Urinary bladder (tissue), 3 donors: ENCODE measurements at regions not wholly inside any gene's neighbourhood (a gene's known extent, or its start where the extent isn't known, plus 50 kb on each side); places are given as distances from the start of the nearest gene placed in this dataset.
"Not testable (repeated sequence)": the region's sequence is repeated elsewhere in the genome, so short reads cannot be mapped to it uniquely, and the experiment has no call there.

Experiments
- DNase-seq: peaks from one replicate; pipeline ENCODE4 v3.0.0-alpha.2; 2015; ENCODE audit errors: extremely low spot score
- H3K27ac ChIP-seq: one replicate; pipeline ENCODE4 v1.5.1; 2013; ENCODE audit warnings: low read depth, mild to moderate bottlenecking, moderate library complexity
- H3K36me3 ChIP-seq: one replicate; pipeline ENCODE4 v1.6.1; 2013; ENCODE audit warnings: mild to moderate bottlenecking, moderate library complexity; ENCODE audit not compliant: insufficient read depth
- H3K4me1 ChIP-seq: one replicate; pipeline ENCODE4 v1.6.1; 2013; ENCODE audit warnings: mild to moderate bottlenecking, moderate library complexity; ENCODE audit not compliant: insufficient read depth
- H3K4me3 ChIP-seq: one replicate; pipeline ENCODE4 v1.5.1; 2013; ENCODE audit warnings: low read depth, low read length
- WGBS: extraction: QIAGEN DNeasy Blood & Tissue Kit; methylation state at CpG from one replicate; pipeline ENCODE4 v1.1.7; 2013; 5-methylcytosine and 5-hydroxymethylcytosine counted together
- donor health status: healthy with polysubstance abuse.
- donor health status: healthy.

DNA sequence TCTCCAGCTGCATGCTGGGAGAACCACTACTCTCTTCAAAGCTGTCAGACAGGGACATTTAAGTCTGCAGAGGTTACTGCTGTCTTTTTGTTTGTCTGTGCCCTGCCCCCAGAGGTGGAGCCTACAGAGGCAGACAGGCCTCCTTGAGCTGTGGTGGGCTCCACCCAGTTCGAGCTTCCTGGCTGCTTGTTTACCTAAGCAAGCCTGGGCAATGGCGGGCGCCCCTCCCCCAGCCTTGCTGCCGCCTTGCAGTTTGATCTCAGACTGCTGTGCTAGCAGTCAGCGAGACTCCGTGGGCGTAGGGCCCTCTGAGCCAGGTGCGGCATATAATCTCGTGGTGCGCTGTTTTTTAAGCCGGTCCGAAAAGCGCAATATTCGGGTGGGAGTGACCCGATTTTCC lies 215.0 kb downstream of the STIM2 start:
- not testable (repeated sequence) for H3K27ac ChIP-seq, DNase-seq, H3K4me1 ChIP-seq, H3K4me3 ChIP-seq, H3K36me3 ChIP-seq
- WGBS: 78% methylated on average over 15 of the region's 15 CpGs

GRCh38 chr4:27078934-27079455 lies 218.4 kb downstream of the STIM2 start:
- 49% methylated on average over 4 of the region's 4 CpGs for WGBS
- H3K36me3 ChIP-seq: no peaks in the 10 kb centered on the region
- no peak for DNase-seq
- H3K4me1 ChIP-seq: no peaks in the 10 kb centered on the region
- H3K27ac ChIP-seq: no peak overlapping the region
- no peak overlapping the region for H3K4me3 ChIP-seq

DNA sequence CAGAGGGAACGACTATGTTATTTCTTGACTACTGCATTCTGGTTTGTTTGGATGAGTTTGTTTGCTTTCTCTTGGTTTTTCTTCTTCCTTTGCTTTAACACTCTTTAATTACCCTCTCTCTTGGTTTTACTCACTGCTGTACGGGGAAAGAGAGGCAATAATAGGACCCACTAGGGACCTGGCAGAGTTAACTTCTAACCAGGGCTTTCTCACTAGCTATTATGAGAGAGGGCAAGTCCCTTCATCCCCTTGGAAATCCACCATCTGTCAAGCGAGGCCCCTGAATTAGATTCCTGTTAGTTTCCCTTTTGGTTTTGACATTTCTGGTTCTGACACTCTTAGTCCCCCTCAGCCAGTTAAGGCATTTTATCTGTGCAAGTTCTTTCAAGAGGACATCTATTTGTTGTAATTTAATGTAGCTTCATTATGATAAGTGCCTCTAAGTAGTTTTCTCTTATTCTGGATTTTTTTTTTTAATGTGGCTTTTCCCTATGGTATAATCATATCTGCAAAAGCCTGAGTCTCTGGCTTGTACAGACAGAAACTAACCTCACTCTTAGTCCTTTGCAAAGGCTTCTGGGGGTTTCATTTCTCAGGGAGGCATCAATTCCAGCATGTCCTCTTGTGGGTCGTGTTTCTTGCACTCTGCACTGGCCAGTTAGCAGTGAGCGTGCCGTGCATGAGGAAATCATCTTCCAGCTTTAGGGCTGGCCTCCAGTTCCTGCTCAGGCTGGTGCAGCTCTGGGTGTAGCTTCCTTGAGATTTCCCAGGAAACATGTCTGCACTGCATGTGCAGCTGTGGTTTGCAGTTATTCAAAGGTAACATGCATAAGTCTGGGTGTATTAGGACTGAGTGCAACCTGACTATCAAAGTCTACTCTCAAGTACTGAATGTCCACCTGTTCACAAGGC lies 221.3 kb downstream of the STIM2 start:
- Histone ChIP-seq H3K36me3 (no peaks in the 10 kb centered on the region), H3K27ac (no peak overlapping the region), H3K4me1 (no peaks in the 10 kb centered on the region), H3K4me3 (no peak overlapping the region)
- DNase-seq: no peak
- WGBS: 66% methylated on average over 6 of the region's 6 CpGs

DNA sequence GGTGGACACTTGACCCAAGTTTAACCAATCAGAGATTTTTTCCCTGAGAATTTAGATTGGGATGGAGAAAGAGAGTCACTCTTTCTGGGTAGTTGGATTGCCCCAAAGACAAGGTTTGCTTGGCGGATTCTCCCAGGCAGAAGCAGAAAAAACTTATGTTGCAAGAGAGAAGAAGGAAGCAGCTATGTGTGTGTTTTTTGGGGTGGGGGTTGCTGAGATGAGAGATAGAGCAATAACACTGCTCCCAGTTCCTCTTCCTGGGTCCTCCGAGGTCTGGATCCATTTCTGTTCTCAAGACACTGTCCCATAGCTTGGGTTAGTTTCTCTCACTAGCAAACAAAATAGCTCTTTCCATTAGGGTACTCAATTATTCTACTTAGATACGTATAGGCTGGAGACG lies 222.1 kb downstream of the STIM2 start:
- H3K4me3 ChIP-seq: no peak overlapping the region
- no peak for DNase-seq
- H3K36me3 ChIP-seq: no peaks in the 10 kb centered on the region
- no peaks in the 10 kb centered on the region for H3K4me1 ChIP-seq
- 93% methylated on average over 4 of the region's 4 CpGs for WGBS
- H3K27ac ChIP-seq: no peak overlapping the region

GRCh38 chr4:27084685-27085361 lies 224.2 kb downstream of the STIM2 start:
- WGBS: 3% methylated on average over 33 of the region's 33 CpGs
- no peak overlapping the region for H3K27ac ChIP-seq
- DNase-seq: no peak

DNA sequence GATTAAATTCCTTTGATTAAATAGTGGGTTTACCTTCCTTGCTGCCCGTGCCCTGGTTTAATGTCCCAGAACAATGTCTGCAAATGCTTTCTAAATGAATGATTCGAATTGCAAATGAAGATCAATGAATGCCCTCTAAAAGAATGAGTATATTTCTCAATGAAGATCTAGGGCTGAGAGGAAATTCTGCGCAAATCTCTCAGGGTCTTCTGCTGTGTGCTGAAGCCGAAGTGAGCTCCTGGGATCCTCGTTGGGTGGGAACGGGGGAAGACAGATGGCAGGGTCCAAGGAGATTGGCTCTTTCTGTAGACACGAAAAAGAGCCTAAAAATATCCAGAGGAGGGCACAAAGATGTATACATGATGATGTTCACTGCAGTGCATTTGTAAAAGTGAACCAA lies 224.8 kb downstream of the STIM2 start:
- H3K4me3 ChIP-seq: no peak overlapping the region
- no peak overlapping the region for H3K27ac ChIP-seq
- H3K36me3 ChIP-seq: no peaks in the 10 kb centered on the region
- 43% methylated on average over 7 of the region's 7 CpGs for WGBS
- H3K4me1 ChIP-seq: no peaks in the 10 kb centered on the region
- DNase-seq: no peak

More at GRCh38 chr4:27084685-27085361, 224.2 kb downstream of the STIM2 start:
- no peaks in the 10 kb centered on the region for H3K4me1 ChIP-seq
- peak overlapping the region; percentile 9 for H3K4me3 ChIP-seq
- H3K36me3 ChIP-seq: no peaks in the 10 kb centered on the region

- no peak for DNase-seq
Observed at GRCh38 chr4:27087306-27088045, 226.8 kb downstream of the STIM2 start.

GRCh38 chr4:27088491-27088890 lies 227.8 kb downstream of the STIM2 start:
- DNase-seq: no peak
- WGBS: 56% methylated on average over 5 of the region's 5 CpGs
- no peak overlapping the region for H3K27ac ChIP-seq

More at GRCh38 chr4:27087306-27088045, 226.8 kb downstream of the STIM2 start:
- no peak overlapping the region for H3K27ac ChIP-seq
- no peak overlapping the region for H3K4me3 ChIP-seq
- no peaks in the 10 kb centered on the region for H3K36me3 ChIP-seq
- no peaks in the 10 kb centered on the region for H3K4me1 ChIP-seq
- 87% methylated on average over 8 of the region's 8 CpGs for WGBS

GRCh38 chr4:27089186-27089585 lies 228.5 kb downstream of the STIM2 start:
- no peaks in the 10 kb centered on the region for H3K36me3 ChIP-seq
- 92% methylated on average over 5 of the region's 5 CpGs for WGBS
- H3K4me1 ChIP-seq: no peaks in the 10 kb centered on the region
- no peak overlapping the region for H3K27ac ChIP-seq
- no peak overlapping the region for H3K4me3 ChIP-seq
- no peak for DNase-seq

More at GRCh38 chr4:27088491-27088890, 227.8 kb downstream of the STIM2 start:
- Histone ChIP-seq H3K4me3 (no peak overlapping the region), H3K4me1 (no peaks in the 10 kb centered on the region), H3K36me3 (no peaks in the 10 kb centered on the region)

- Histone ChIP-seq H3K27ac (no peak overlapping the region), H3K4me1 (no peaks in the 10 kb centered on the region), H3K4me3 (no peak overlapping the region), H3K36me3 (no peaks in the 10 kb centered on the region)
- WGBS: 65% methylated on average over 6 of the region's 6 CpGs
- no peak for DNase-seq
Observed at GRCh38 chr4:27090406-27090805, 229.8 kb downstream of the STIM2 start.

DNA sequence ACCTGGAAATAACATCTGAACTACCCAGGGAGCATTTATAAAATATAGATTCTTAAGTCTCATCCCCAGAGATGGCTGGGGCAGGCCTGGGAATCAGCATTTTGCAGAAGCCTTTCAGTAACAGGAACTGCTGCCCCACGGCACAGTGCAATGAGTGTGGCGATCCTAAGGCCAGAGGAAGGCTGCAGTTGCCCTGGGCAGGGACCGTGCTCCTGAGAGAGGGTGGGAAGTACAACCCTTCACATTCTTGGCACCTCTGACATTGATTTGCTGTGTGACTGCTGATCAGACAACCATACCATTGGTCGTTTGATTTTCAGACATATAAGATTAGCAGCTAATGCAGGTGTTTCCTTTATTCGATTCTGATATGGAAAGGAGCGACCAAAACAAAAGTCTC lies 233.6 kb downstream of the STIM2 start:
- Histone ChIP-seq H3K4me3 (no peak overlapping the region), H3K36me3 (no peaks in the 10 kb centered on the region), H3K4me1 (no peaks in the 10 kb centered on the region), H3K27ac (no peak overlapping the region)
- 88% methylated on average over 6 of the region's 6 CpGs for WGBS
- DNase-seq: no peak

- H3K27ac ChIP-seq: no peak overlapping the region
- H3K36me3 ChIP-seq: no peaks in the 10 kb centered on the region
- DNase-seq: no peak
- no peaks in the 10 kb centered on the region for H3K4me1 ChIP-seq
- no peak overlapping the region for H3K4me3 ChIP-seq
- WGBS: 20% methylated on average over 2 of the region's 2 CpGs
Observed at GRCh38 chr4:27094783-27095182, 234.1 kb downstream of the STIM2 start.

DNA sequence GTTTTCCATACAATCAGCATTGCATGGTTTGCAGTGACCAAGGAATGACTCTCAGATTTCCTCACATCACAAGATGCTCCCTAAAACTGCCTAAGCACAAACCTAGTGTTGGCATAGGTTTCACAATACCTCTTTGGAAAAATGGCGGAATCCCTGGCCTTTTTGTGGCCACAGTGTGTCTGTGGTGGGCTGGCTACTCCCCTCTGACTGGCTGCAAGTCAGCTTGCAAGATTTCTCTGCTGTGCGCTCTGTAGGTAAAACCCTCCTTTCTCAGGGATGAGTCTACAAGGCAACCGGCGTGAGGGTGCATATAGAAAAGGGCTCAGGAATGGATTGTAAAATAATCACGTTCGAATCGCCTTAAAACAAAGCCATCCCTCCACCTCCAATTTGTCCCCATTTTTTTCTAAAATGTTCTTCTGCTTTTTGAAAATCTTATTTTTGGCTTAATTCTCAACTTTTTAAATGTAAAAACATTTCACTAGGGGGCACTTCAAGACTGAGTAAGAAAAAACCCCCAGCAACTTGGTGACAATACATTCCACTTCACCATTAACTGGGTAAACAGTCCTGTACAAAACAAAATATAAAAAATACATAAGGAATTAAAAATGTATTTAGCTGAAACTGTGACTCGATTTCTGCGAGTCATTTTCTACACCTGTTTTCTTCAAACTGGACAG lies 235.6 kb downstream of the STIM2 start:
- H3K27ac ChIP-seq: no peak overlapping the region
- no peaks in the 10 kb centered on the region for H3K36me3 ChIP-seq
- no peak for DNase-seq
- H3K4me3 ChIP-seq: no peak overlapping the region
- WGBS: 78% methylated on average over 9 of the region's 9 CpGs
- no peaks in the 10 kb centered on the region for H3K4me1 ChIP-seq
